ENCODE measurements at regions not wholly inside any gene's neighbourhood (a gene's known extent, or its start where the extent isn't known, plus 50 kb on each side); places are given as distances from the start of the nearest gene placed in this dataset.

DNA sequence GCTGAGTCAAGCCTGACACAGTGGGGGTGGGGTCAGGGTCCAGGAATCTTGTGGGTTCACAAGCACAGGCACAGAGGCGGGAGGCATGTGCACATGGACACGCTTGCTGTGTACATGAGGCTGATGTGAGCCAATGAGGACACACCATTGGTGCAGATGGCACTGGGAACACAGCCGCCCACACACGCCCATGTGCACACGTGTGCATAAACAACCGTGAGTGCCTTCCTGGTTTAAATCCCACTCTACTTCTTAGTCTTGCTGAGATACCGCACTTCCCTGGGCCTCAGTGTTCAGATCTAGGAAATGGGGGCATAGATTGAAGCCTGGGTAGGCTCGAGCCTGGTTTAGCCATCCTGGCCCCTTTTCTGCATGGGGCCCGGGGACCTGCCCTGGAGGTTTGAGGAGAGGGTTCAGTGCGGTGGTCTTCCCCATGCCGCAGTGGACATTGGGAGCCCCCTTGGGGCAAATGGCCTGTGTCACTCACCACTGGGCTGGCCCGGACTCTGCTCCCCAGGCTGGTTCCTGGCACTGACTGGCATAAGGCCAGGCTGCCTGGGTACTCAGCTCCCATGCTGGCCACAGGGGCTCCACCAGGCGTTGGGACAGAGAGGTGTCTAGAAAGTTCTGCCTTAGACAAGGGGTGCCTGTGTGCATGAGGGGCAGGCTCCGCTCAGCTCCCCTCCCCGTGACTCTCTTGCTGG lies 60.2 kb downstream of the CEBPB start:
- Histone ChIP-seq H3K4me3 (ENCODE audit: low read length) (no peak overlapping the region), H3K27ac (ENCODE audit: low read depth, low read length) (no peak overlapping the region)

GRCh38 chr20:50251383-50251748 lies 60.7 kb downstream of the CEBPB start:
- Histone ChIP-seq H3K36me3 (ENCODE audit: insufficient read depth, low read length) (no peaks in the 10 kb centered on the region), H3K9ac (ENCODE audit: low read depth, low read length) (no peak overlapping the region), H3K9me3 (ENCODE audit: insufficient read depth, low read depth, low read length) (no peaks in the 10 kb centered on the region), H3K4me3 (ENCODE audit: low read length) (no peak overlapping the region), H3K27me3 (ENCODE audit: insufficient read depth, low read length) (no peaks in the 10 kb centered on the region), H3K27ac (ENCODE audit: low read depth, low read length) (no peak overlapping the region), H3K4me1 (ENCODE audit: insufficient read depth, low read length) (no peaks in the 10 kb centered on the region)
- 95% methylated on average over 11 of the region's 11 CpGs for WGBS

More for the DNA sequence above, 60.2 kb downstream of the CEBPB start:
- H3K9me3 ChIP-seq (ENCODE audit: insufficient read depth, low read depth, low read length): no peaks in the 10 kb centered on the region
- no peaks in the 10 kb centered on the region for H3K27me3 ChIP-seq (ENCODE audit: insufficient read depth, low read length)
- 92% methylated on average over 15 of the region's 15 CpGs for WGBS
- no peaks in the 10 kb centered on the region for H3K4me1 ChIP-seq (ENCODE audit: insufficient read depth, low read length)
- H3K9ac ChIP-seq (ENCODE audit: low read depth, low read length): no peak overlapping the region
- H3K36me3 ChIP-seq (ENCODE audit: insufficient read depth, low read length): no peaks in the 10 kb centered on the region

DNA sequence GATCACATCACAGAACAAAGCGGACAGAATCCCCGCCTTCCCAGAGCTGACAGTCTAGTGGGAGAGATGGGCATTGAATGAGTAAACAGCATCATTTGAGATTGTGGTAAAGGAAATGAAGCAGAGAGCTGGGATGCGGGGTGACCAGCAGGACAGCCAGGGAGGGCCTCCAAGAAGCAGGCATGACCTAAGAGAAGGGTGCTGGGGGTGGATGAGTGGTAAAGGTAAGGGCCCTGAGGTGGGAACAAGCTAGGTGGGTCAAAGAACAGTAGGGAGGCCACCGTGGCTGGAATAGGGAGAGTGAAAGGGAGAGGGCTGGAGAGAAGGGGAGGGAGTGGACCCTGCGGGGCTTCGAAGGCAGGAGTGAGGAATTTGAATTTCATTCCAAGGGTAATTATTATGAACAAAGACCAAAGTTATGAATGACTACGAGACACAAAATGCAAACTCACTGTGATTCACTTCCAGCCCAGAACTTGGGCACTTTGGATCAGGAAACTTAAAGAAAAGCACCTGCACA lies 61.4 kb downstream of the CEBPB start:
- H3K27me3 ChIP-seq (ENCODE audit: insufficient read depth, low read length): no peaks in the 10 kb centered on the region
- no peaks in the 10 kb centered on the region for H3K4me1 ChIP-seq (ENCODE audit: insufficient read depth, low read length)
- no peak overlapping the region for H3K9ac ChIP-seq (ENCODE audit: low read depth, low read length)
- H3K4me3 ChIP-seq (ENCODE audit: low read length): no peak overlapping the region
- no peaks in the 10 kb centered on the region for H3K9me3 ChIP-seq (ENCODE audit: insufficient read depth, low read depth, low read length)
- WGBS: 83% methylated on average over 7 of the region's 7 CpGs
- no peaks in the 10 kb centered on the region for H3K36me3 ChIP-seq (ENCODE audit: insufficient read depth, low read length)
- no peak overlapping the region for H3K27ac ChIP-seq (ENCODE audit: low read depth, low read length)

- 84% methylated on average over 7 of the region's 7 CpGs for WGBS
- no peaks in the 10 kb centered on the region for H3K4me1 ChIP-seq (ENCODE audit: insufficient read depth, low read length)
- H3K27me3 ChIP-seq (ENCODE audit: insufficient read depth, low read length): no peaks in the 10 kb centered on the region
- H3K9me3 ChIP-seq (ENCODE audit: insufficient read depth, low read depth, low read length): no peaks in the 10 kb centered on the region
- H3K27ac ChIP-seq (ENCODE audit: low read depth, low read length): no peak overlapping the region
- H3K36me3 ChIP-seq (ENCODE audit: insufficient read depth, low read length): no peaks in the 10 kb centered on the region
- H3K4me3 ChIP-seq (ENCODE audit: low read length): no peak overlapping the region
- H3K9ac ChIP-seq (ENCODE audit: low read depth, low read length): no peak overlapping the region
These were observed 62.1 kb downstream of the CEBPB start for GRCh38 chr20:50252701-50253100.

GRCh38 chr20:50253101-50253500 lies 62.5 kb downstream of the CEBPB start:
- no peaks in the 10 kb centered on the region for H3K27me3 ChIP-seq (ENCODE audit: insufficient read depth, low read length)
- no peaks in the 10 kb centered on the region for H3K36me3 ChIP-seq (ENCODE audit: insufficient read depth, low read length)
- H3K4me1 ChIP-seq (ENCODE audit: insufficient read depth, low read length): no peaks in the 10 kb centered on the region
- no peak overlapping the region for H3K4me3 ChIP-seq (ENCODE audit: low read length)
- no peak overlapping the region for H3K9ac ChIP-seq (ENCODE audit: low read depth, low read length)
- WGBS: 91% methylated on average over 10 of the region's 10 CpGs
- no peak overlapping the region for H3K27ac ChIP-seq (ENCODE audit: low read depth, low read length)
- H3K9me3 ChIP-seq (ENCODE audit: insufficient read depth, low read depth, low read length): no peaks in the 10 kb centered on the region

GRCh38 chr20:50254466-50255079 lies 63.9 kb downstream of the CEBPB start:
- Histone ChIP-seq H3K4me1 (ENCODE audit: insufficient read depth, low read length) (no peaks in the 10 kb centered on the region), H3K27me3 (ENCODE audit: insufficient read depth, low read length) (no peaks in the 10 kb centered on the region), H3K27ac (ENCODE audit: low read depth, low read length) (no peak overlapping the region), H3K9ac (ENCODE audit: low read depth, low read length) (no peak overlapping the region), H3K9me3 (ENCODE audit: insufficient read depth, low read depth, low read length) (no peaks in the 10 kb centered on the region), H3K36me3 (ENCODE audit: insufficient read depth, low read length) (no peaks in the 10 kb centered on the region), H3K4me3 (ENCODE audit: low read length) (no peak overlapping the region)
- 95% methylated on average over 11 of the region's 11 CpGs for WGBS

DNA sequence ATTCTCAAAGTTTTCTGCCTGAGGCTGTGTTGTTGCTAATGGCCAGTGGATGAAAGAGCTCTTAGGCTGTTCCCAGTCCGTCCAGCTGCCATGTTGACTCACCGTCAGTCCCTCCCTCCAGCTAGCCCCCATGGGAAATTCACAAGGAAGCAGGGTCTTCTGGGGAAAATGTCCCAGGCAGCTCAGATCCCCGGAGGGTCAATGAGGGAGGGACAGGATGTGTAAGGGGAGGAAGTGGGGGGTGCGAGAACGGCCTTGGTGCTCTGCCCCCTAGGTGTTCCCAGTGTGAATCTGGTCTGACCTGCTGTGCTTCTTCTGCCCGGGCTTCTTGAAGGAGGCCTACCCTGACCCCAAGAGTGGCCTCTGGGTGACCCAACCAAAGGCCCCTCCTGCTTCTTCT lies 65.9 kb downstream of the CEBPB start:
- Histone ChIP-seq H3K27ac (ENCODE audit: low read depth, low read length) (no peak overlapping the region), H3K4me1 (ENCODE audit: insufficient read depth, low read length) (no peaks in the 10 kb centered on the region), H3K9ac (ENCODE audit: low read depth, low read length) (no peak overlapping the region), H3K36me3 (ENCODE audit: insufficient read depth, low read length) (no peaks in the 10 kb centered on the region), H3K9me3 (ENCODE audit: insufficient read depth, low read depth, low read length) (no peaks in the 10 kb centered on the region), H3K4me3 (ENCODE audit: low read length) (no peak overlapping the region), H3K27me3 (ENCODE audit: insufficient read depth, low read length) (no peaks in the 10 kb centered on the region)
- WGBS: 68% methylated on average over 6 of the region's 6 CpGs

GRCh38 chr20:50257860-50258259 lies 67.2 kb downstream of the CEBPB start:
- Histone ChIP-seq H3K27ac (ENCODE audit: low read depth, low read length) (no peak overlapping the region), H3K4me1 (ENCODE audit: insufficient read depth, low read length) (no peaks in the 10 kb centered on the region), H3K4me3 (ENCODE audit: low read length) (no peak overlapping the region), H3K36me3 (ENCODE audit: insufficient read depth, low read length) (no peaks in the 10 kb centered on the region), H3K9ac (ENCODE audit: low read depth, low read length) (no peak overlapping the region), H3K9me3 (ENCODE audit: insufficient read depth, low read depth, low read length) (no peaks in the 10 kb centered on the region), H3K27me3 (ENCODE audit: insufficient read depth, low read length) (no peaks in the 10 kb centered on the region)
- 92% methylated on average over 4 of the region's 8 CpGs for WGBS

DNA sequence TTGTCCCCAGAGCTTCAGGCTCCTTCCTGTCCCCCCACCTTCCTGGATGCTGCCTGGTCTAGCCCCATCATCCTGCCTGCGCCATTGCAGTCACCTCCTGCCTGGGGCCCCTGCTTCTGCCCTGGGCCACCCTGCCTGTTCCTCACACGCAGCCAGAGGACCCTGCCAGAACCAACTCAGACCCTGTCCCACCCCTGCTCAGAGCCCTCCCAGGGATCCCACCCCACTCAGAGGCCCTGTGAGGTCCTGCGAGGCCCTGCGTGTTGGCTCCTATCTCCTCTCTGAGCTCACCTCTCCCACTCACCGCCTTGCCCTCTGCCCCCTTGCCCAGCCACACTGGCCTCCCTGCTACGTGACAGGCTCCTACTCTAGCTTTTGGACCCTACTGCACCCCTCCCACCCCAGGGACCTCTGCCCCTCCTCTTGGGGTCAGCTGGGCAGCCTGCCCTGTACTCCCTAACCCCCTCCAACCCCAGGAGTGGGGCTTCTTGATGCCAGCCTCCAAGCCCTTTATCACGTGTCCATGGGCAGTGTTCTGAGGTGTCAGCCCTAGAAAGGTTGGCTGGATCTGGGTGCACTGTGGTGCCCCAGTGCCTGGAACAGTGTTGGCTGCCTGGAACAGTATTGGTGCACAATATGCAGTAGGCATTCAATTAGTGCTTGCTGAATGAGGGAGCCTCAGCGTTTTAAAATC lies 68.3 kb downstream of the CEBPB start:
- WGBS: 90% methylated on average over 8 of the region's 8 CpGs
- Histone ChIP-seq H3K9me3 (ENCODE audit: insufficient read depth, low read depth, low read length) (no peaks in the 10 kb centered on the region), H3K4me3 (ENCODE audit: low read length) (no peak overlapping the region), H3K36me3 (ENCODE audit: insufficient read depth, low read length) (no peaks in the 10 kb centered on the region), H3K27ac (ENCODE audit: low read depth, low read length) (no peak overlapping the region), H3K9ac (ENCODE audit: low read depth, low read length) (no peak overlapping the region), H3K27me3 (ENCODE audit: insufficient read depth, low read length) (no peaks in the 10 kb centered on the region), H3K4me1 (ENCODE audit: insufficient read depth, low read length) (no peaks in the 10 kb centered on the region)

DNA sequence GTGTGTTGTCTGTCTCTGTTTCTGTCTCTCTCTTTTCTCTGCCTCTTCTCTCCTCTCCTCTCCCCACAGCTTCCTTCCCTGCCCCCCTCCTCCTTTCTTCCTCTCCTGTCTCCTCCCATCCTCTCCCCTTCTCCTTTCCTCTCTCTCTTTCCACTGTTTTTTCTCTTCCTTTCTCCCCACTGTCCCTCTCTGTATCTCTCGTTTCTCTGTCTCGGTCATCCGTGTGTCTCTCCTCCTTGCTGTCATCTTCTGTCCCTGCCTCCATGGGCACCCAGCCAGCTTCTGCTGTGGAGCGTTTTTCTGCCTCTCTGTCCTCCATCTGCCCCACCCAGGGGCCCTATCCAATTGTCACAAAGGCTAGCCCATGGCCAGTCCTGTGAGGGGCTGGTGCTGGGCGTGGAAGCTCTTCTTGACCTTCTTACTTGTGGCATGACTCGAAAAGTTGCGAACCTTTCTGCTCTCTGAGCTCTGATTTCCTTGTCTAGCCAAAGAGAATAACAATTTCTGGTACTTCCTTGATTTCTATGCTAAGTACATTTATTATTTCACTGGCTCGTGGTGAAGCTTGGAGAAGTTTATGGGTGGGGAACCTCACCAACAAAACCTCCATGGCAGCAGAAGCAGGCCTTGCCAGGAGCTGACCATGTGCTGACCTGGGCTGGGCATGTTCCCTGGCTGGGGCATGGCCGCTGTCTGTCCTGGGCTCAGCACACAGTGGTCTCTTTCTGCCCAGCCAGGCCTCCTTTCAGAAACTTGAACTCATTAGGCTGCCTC lies 69.3 kb downstream of the CEBPB start:
- H3K27me3 ChIP-seq (ENCODE audit: insufficient read depth, low read length): no peaks in the 10 kb centered on the region
- H3K4me3 ChIP-seq (ENCODE audit: low read length): no peak overlapping the region
- no peaks in the 10 kb centered on the region for H3K4me1 ChIP-seq (ENCODE audit: insufficient read depth, low read length)
- no peak overlapping the region for H3K9ac ChIP-seq (ENCODE audit: low read depth, low read length)
- no peaks in the 10 kb centered on the region for H3K36me3 ChIP-seq (ENCODE audit: insufficient read depth, low read length)
- 90% methylated on average over 9 of the region's 9 CpGs for WGBS
- no peak overlapping the region for H3K27ac ChIP-seq (ENCODE audit: low read depth, low read length)
- no peaks in the 10 kb centered on the region for H3K9me3 ChIP-seq (ENCODE audit: insufficient read depth, low read depth, low read length)
